HL-60 (cell line): ENCODE measurements at regions not wholly inside any gene's neighbourhood (a gene's known extent, or its start where the extent isn't known, plus 50 kb on each side); places are given as distances from the start of the nearest gene placed in this dataset.
A peak's percentile ranks its signal among the peaks of the same experiment; 100 is the strongest.

Experiments used
- DNase-seq, 2 experiments: peaks; one replicate each; pipeline ENCODE4 v3.0.0-alpha.2; 2010 to 2020; ENCODE audit warnings: low read depth in 1 of 2, low spot score in 1 of 2
- H3K27ac ChIP-seq: fragments of 250-450 bp; sonication (Bioruptor Pico); replicated peaks from 2 replicates; pipeline ENCODE4 v1.5.1; 2020; ENCODE audit warnings: mild to moderate bottlenecking, moderate library complexity
- H3K27me3 ChIP-seq: fragments of 250-450 bp; sonication (Bioruptor Pico); 2 replicates; pipeline ENCODE4 v1.5.1; 2021; ENCODE audit warnings: mild to moderate bottlenecking, moderate library complexity; ENCODE audit not compliant: insufficient read depth, poor library complexity, severe bottlenecking
- H3K4me3 ChIP-seq: replicated peaks from 2 replicates; pipeline ENCODE4 v1.5.1; 2011; ENCODE audit warnings: mild to moderate bottlenecking, control low read depth, low read length; ENCODE audit not compliant: insufficient read depth
- CTCF ChIP-seq: IDR thresholded peaks from one replicate; pipeline ENCODE4 v1.5.1; 2011; ENCODE audit warnings: low read length, control low read depth, inconsistent platforms; ENCODE audit not compliant: insufficient read depth
- GABPA ChIP-seq: IDR thresholded peaks from 2 replicates; pipeline ENCODE4 v1.6.1; 2012; ENCODE audit warnings: low read depth
- POLR2AphosphoS5 ChIP-seq: IDR thresholded peaks from 2 replicates; pipeline ENCODE4 v1.6.1; 2012; ENCODE audit warnings: low read depth
- SPI1 ChIP-seq: IDR thresholded peaks from 2 replicates; pipeline ENCODE4 v1.6.1; 2012; ENCODE audit warnings: low read depth, mild to moderate bottlenecking, borderline replicate concordance
- TF ChIP-seq, protein P1 (sequence below): IDR thresholded peaks from 2 replicates; pipeline ENCODE4 v1.6.1; 2012; ENCODE audit warnings: low read depth; ENCODE audit not compliant: insufficient replicate concordance

- no peak for DNase-seq
- no peak overlapping the region for H3K27ac ChIP-seq
- H3K4me3 ChIP-seq = no peak overlapping the region
- TF ChIP-seq CTCF = no peak
- TF ChIP-seq, protein P1, sequence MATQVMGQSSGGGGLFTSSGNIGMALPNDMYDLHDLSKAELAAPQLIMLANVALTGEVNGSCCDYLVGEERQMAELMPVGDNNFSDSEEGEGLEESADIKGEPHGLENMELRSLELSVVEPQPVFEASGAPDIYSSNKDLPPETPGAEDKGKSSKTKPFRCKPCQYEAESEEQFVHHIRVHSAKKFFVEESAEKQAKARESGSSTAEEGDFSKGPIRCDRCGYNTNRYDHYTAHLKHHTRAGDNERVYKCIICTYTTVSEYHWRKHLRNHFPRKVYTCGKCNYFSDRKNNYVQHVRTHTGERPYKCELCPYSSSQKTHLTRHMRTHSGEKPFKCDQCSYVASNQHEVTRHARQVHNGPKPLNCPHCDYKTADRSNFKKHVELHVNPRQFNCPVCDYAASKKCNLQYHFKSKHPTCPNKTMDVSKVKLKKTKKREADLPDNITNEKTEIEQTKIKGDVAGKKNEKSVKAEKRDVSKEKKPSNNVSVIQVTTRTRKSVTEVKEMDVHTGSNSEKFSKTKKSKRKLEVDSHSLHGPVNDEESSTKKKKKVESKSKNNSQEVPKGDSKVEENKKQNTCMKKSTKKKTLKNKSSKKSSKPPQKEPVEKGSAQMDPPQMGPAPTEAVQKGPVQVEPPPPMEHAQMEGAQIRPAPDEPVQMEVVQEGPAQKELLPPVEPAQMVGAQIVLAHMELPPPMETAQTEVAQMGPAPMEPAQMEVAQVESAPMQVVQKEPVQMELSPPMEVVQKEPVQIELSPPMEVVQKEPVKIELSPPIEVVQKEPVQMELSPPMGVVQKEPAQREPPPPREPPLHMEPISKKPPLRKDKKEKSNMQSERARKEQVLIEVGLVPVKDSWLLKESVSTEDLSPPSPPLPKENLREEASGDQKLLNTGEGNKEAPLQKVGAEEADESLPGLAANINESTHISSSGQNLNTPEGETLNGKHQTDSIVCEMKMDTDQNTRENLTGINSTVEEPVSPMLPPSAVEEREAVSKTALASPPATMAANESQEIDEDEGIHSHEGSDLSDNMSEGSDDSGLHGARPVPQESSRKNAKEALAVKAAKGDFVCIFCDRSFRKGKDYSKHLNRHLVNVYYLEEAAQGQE = no peak
- no peak for TF ChIP-seq SPI1
- no peak for TF ChIP-seq GABPA
- TF ChIP-seq POLR2AphosphoS5 = no peak
- H3K27me3 ChIP-seq = no peaks in the 10 kb centered on the region
These were observed 260.5 kb downstream of the C12orf50 start for GRCh38 chr12:87768501-87769287.

- Histone ChIP-seq H3K27ac (no peak overlapping the region), H3K4me3 (no peak overlapping the region), H3K27me3 (no peaks in the 10 kb centered on the region)
- TF ChIP-seq POLR2AphosphoS5 (no peak), GABPA (no peak), CTCF (no peak), SPI1 (no peak)
- TF ChIP-seq, protein P1 = no peak
- no peak for DNase-seq
These were observed 263.2 kb downstream of the C12orf50 start for GRCh38 chr12:87766044-87766443.

GRCh38 chr12:87760943-87761342, 268.3 kb downstream of the C12orf50 start:
- TF ChIP-seq GABPA (no peak), CTCF (no peak), POLR2AphosphoS5 (no peak), SPI1 (no peak)
- TF ChIP-seq, protein P1 = peak; percentile 72
- H3K27ac ChIP-seq = no peak overlapping the region
- no peak overlapping the region for H3K4me3 ChIP-seq
- DNase-seq = no peak
- no peaks in the 10 kb centered on the region for H3K27me3 ChIP-seq
